HG03064 (cell line): ENCODE measurements at regions not wholly inside any gene's neighbourhood (a gene's known extent, or its start where the extent isn't known, plus 50 kb on each side); places are given as distances from the start of the nearest gene placed in this dataset.

Experiments used
- ATAC-seq: cut with Tn5 transposase; IDR thresholded peaks from one replicate; pipeline ENCODE4 v1.9.1; 2021; ENCODE audit warnings: low read depth; ENCODE audit not compliant: unreplicated experiment

- ATAC-seq = no peak
These were observed 415.8 kb upstream of the MKI67 start for GRCh38 chr10:128541926-128542475.

- no peak for ATAC-seq
These were observed 416.4 kb upstream of the MKI67 start for GRCh38 chr10:128542659-128543058.

- ATAC-seq = no peak
These were observed 416.9 kb upstream of the MKI67 start for GRCh38 chr10:128543151-128543550.

GRCh38 chr10:128545216-128545615 is 419.0 kb upstream of the MKI67 start:
- ATAC-seq = no peak

GRCh38 chr10:128546651-128547165 is 420.5 kb upstream of the MKI67 start:
- ATAC-seq = no peak

GRCh38 chr10:128549101-128549608 is 422.9 kb upstream of the MKI67 start:
- ATAC-seq = no peak

GRCh38 chr10:128550045-128550444 is 423.8 kb upstream of the MKI67 start:
- no peak for ATAC-seq

GRCh38 chr10:128551475-128551874 is 425.3 kb upstream of the MKI67 start:
- no peak for ATAC-seq

- no peak for ATAC-seq
These were observed 427.5 kb upstream of the MKI67 start for GRCh38 chr10:128553755-128554154.

GRCh38 chr10:128556182-128557110 is 430.2 kb upstream of the MKI67 start:
- ATAC-seq = no peak

GRCh38 chr10:128557149-128557710 is 431.0 kb upstream of the MKI67 start:
- no peak for ATAC-seq

- ATAC-seq = no peak
These were observed 434.2 kb upstream of the MKI67 start for GRCh38 chr10:128560406-128560805.

- ATAC-seq = no peak
These were observed 434.8 kb upstream of the MKI67 start for GRCh38 chr10:128560993-128561392.

- ATAC-seq = no peak
These were observed 437.2 kb upstream of the MKI67 start for GRCh38 chr10:128563387-128563786.

- ATAC-seq = no peak
These were observed 437.7 kb upstream of the MKI67 start for GRCh38 chr10:128563904-128564303.

GRCh38 chr10:128566361-128566968 is 440.2 kb upstream of the MKI67 start:
- no peak for ATAC-seq

GRCh38 chr10:128567551-128567950 is 441.3 kb upstream of the MKI67 start:
- ATAC-seq = no peak

- ATAC-seq = no peak
These were observed 441.8 kb upstream of the MKI67 start for GRCh38 chr10:128568041-128568440.

GRCh38 chr10:128568491-128568890 is 442.3 kb upstream of the MKI67 start:
- ATAC-seq = no peak

- ATAC-seq = no peak
These were observed 443.0 kb upstream of the MKI67 start for GRCh38 chr10:128568990-128569945.
